CD4-positive, alpha-beta T cell treated with Interleukin-17A for 1 hour (primary cell): ENCODE measurements at regions not wholly inside any gene's neighbourhood (a gene's known extent, or its start where the extent isn't known, plus 50 kb on each side); places are given as distances from the start of the nearest gene placed in this dataset.

Source experiments
- DNase-seq: peaks from one replicate; pipeline ENCODE4 v3.0.0-alpha.2; 2020

DNA sequence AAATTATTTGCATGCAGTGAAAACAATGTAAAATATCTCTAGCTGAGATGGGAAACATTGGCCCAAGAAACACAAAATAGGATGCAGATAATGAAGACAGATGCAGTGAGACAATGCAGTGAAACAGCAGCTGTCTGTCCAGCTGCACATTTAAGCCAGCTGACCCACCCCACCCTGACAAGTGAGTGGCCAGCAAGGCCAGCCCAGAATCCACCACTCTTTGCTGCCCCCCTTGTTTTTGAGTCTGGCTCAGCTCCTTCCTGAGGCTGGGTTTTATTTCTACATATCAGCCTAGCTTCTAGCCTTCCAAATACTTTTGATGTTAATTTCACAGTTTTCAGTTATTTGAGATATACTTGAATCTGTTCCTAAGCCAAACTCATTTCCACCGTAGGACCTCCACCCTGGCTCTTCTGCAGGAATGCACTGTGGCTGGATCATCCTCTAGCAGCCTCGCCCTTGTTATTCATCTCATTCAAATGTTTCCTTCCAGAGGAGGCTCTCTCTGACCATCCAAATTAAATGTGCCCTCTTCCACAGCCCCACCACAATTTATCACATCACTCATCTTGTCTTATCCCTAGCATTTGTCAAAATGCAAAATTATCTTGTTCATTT, 154.1 kb upstream of the POU2AF2 start:
- no peak for DNase-seq

DNA sequence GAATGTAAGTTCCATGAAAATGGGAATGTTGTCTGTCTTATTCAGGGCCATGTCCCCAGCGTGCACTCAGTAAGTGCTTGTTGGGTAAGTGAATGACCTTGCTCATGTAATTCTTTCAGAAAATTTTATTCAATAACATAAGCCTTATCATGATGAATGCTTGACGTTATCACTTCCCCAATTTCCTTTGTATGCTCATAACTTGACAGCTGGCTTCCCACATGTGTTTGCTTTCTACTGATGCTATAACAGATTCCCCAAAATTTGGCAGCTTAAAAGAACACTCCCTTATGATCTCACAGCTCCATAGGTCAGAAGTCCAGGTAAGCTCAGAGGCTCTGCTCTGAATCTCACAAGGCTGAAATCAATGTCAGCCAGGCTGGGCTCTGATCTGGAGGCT, 155.8 kb upstream of the POU2AF2 start:
- DNase-seq: no peak

GRCh38 chr11:111088847-111089355, 156.6 kb upstream of the POU2AF2 start:
- no peak for DNase-seq

- DNase-seq: no peak
These were observed 159.5 kb upstream of the POU2AF2 start for GRCh38 chr11:111086058-111086457.

- DNase-seq: no peak
These were observed 162.9 kb upstream of the POU2AF2 start for GRCh38 chr11:111082664-111083063.

DNA sequence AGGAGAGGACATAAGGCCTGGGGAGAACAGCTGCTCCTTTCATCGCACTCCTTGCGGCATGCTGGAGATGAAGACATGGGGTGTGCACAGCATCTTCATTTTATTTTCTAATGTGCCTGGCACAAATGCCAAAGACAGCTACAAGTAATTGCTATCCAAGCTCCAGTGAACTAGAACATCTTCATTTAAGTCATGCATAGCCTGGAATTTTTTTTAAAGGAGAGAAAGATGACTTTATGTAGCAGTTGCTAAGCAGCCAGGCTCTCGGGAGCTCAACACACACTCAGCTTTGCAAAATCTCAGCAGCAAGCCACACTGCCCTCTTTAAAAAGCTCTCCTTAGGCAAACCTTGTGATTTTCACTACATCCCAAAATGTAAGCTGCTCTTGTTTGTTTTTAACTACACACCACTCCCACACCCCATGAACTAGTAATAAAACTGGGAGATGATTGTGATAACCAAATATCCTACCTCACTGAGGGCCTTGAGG, 164.5 kb upstream of the POU2AF2 start:
- DNase-seq: no peak

DNA sequence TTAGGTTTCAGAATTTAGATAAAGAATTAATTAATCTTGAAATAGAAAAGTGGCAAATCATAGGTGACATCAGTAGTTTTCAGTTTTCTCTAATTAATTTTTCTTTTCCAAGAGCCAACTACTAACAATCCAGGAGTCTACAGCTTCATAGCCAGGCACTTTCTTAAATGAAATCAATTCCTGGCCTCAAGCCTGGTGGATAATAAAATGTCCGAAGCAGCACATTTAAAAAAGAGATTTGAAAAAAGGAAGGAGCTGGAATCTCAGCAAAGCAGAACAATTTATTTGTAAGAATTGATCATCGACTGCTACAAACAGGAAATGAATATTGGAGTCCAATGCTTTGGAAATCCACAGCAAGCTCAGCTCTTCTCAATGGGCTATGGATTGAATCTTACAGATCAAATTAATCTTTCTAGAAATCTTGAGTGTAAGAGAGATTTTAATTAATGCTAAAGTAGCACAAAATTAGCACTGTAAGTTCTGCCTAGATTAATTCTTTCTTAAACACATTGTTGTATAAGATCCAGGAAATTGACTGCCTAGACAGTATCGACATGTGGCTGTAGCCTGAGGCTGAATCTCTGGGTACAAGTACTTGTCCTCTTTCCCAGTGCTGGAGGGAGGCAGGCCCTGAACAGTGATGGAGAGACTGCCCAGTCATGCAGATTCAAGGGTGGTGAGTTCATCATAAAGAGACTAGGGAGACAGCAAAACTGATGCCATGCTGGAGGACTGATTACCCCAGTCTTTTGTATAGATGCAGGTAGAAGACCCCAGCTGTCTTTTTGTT, 167.8 kb upstream of the POU2AF2 start:
- no peak for DNase-seq

DNA sequence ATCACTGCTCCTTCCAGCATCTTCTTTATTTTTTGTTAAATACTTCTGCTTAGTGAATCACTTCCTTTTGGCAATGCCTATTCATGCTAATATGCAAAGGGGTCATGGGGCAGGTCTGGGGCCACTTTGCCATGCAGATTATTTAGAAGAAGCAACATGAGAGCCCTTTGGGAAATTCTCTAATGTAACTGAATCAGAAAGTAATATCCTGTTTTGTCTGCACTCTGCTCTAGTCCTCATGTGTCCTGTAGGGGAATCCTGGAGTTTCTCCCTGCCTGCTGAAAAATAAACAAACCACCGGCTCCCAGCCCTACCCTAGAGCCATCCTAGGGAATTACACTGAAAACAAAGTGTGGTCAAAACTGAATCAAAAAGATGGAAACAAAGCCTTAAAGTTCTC, 176.5 kb upstream of the POU2AF2 start:
- no peak for DNase-seq

- no peak for DNase-seq
These were observed 177.5 kb upstream of the POU2AF2 start for GRCh38 chr11:111067994-111068393.

GRCh38 chr11:111066846-111067245, 178.7 kb upstream of the POU2AF2 start:
- no peak for DNase-seq

DNA sequence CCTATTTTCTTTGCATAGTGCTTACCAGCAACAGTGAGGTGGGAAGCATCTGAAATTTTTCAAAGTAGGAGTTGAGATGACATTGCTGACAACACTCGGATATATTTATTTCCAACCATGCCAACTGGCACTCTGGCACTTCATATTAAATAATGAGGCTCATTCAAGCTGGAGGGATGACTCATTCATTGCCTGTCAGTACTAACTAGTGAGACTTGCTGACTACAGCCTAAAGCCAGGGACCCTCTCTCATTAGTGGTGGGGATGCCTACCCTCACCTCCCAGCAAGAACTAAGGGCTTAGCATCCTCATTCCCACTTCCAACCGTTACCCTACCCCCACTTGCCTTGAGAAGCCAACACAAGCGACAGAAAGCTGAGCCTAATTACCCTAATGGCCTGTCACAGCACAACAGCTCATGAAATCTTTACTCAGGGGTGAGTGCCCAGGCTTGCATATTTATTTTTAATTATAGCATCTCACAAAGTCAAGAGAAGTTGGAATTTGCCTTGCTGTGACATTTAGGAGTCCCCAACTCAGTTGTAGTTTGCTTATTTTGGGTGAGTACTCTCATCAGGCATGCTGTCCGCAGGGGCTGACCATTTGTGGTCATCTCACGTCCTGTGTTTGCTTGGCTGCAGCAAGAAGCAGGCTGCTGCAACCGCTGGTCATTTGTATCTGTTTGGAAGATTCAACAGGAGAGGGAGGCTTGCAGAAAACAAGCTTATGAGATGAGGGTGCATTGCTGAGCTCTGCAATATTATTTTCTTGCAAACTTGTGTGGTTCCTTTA, 181.6 kb upstream of the POU2AF2 start:
- DNase-seq: no peak

GRCh38 chr11:111062420-111062819, 183.1 kb upstream of the POU2AF2 start:
- DNase-seq: no peak

DNA sequence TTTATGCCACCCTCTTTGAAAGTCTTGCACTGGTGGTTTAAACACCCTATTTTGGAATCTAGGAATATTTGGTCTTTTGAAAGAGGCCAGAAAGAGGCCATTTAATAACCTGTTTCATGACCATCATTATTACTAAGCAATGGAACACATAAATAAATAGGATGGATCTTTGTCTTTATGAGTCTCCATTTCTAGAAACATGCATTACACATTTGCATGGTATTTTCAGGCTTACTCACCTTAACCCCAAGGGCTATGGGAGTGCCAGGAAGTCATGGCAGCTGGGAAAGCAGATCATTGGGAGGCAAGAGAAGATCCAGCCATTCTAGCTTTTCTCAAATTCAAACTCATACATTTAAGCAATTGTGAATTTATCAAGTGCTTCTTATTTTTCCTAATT, 185.8 kb upstream of the POU2AF2 start:
- DNase-seq: no peak

GRCh38 chr11:111049131-111049530, 196.4 kb upstream of the POU2AF2 start:
- DNase-seq: no peak

- DNase-seq: no peak
These were observed 198.2 kb upstream of the POU2AF2 start for GRCh38 chr11:111047374-111047773.

DNA sequence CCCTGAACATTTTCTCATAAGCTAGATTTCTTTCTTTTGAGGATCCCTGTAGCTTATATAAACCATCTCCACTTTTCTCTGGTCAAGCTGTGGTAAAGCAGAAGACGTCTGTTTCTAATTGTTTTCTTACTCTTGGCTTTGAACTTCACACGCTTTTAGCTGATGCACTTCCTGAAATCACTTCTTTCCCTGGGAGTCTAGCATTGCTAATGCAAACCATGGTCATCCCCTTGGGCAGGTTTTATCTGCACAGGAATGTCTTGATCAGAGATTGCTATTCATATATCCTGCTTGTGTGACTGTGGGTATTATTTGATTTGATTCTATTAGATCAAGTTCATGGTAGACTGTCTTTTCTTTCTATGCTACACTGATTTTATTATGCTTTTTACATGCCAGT, 199.2 kb upstream of the POU2AF2 start:
- no peak for DNase-seq

GRCh38 chr11:111045874-111046273, 199.7 kb upstream of the POU2AF2 start:
- DNase-seq: no peak

- no peak for DNase-seq
These were observed 200.1 kb upstream of the POU2AF2 start for GRCh38 chr11:111045407-111045803.

DNA sequence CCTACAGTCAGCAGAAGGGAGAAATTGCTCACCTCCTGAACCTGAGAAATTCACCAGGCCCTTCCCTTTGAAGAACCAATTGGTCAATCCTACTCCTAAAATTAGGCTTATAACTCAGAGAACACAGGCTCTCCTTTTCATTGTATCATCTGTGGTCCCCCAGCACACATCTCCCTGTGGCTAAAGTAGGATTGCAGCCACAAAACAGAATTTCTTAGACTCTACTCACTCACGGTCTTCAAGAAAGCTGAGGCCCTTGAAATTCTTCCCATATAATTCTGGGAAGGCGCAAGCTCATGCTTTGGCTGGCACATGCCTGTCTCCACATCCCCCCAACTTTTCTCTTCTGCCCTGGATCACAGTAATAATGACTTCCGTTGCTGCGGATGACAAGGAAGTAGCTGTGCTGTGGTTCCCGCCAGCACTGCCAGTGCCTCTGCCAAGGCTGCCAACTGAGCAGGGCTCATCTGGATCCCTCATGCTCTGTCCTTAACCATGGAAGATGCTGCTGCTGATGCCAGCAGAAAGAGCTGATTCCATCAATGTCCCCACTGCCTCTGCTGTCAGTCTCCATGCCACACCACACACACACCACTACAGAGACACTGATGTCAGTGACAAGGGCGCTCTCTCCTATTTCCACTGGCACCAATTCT, 200.6 kb upstream of the POU2AF2 start:
- DNase-seq: no peak

DNA sequence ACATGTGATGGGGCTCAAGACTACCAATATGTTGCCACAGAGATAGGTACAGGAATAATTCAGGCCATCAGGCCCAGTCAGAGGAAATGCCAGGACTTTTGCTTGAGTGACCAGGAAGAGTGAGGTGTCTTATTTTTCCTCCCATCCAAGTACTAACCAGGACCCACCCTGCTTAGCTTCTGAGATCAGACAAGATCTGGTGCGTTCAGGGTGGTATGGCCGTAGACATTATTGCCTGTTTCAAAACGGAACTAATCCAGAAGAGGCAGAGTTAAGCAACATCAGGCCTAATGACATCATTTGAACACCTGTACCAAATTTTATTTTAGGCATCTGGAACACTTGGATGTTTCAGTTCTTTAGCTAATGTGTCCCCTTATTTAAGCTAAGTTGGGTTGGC, 205.5 kb upstream of the POU2AF2 start:
- DNase-seq: no peak

- no peak for DNase-seq
These were observed 209.8 kb upstream of the POU2AF2 start for GRCh38 chr11:111035746-111036145.

GRCh38 chr11:111026241-111026640, 219.3 kb upstream of the POU2AF2 start:
- no peak for DNase-seq

- DNase-seq: no peak
These were observed 224.4 kb upstream of the POU2AF2 start for GRCh38 chr11:111021131-111021530.
